PFSK-1 (cell line): ENCODE measurements at regions not wholly inside any gene's neighbourhood (a gene's known extent, or its start where the extent isn't known, plus 50 kb on each side); places are given as distances from the start of the nearest gene placed in this dataset.

Experiments used
- FOXP2 ChIP-seq: optimal IDR thresholded peaks from 2 replicates; pipeline ENCODE3; 2011; ENCODE audit warnings: borderline replicate concordance, control low read depth, inconsistent platforms; ENCODE audit not compliant: insufficient read depth; ENCODE audit errors: extremely low read length, extremely low read depth
- POLR2AphosphoS5 ChIP-seq: IDR thresholded peaks from 2 replicates; pipeline ENCODE4 v1.6.1; 2012; ENCODE audit warnings: low read depth, mild to moderate bottlenecking, control low read depth, low read length, moderate library complexity
- REST ChIP-seq, 2 experiments: IDR thresholded peaks; 2 replicates each; pipeline versions ENCODE4 v1.6.1 to v1.8.0; 2011 to 2012; ENCODE audit warnings: low read depth in 2 of 2, low read length in 2 of 2, control low read depth in 1 of 2, inconsistent platforms in 1 of 2, mild to moderate bottlenecking in 1 of 2, moderate library complexity in 1 of 2; ENCODE audit not compliant: insufficient read depth in 1 of 2
- SIN3A ChIP-seq: IDR thresholded peaks from 2 replicates; pipeline ENCODE4 v1.6.1; 2012; ENCODE audit warnings: mild to moderate bottlenecking, low read length, moderate library complexity, borderline replicate concordance; ENCODE audit not compliant: insufficient read depth
- TAF1 ChIP-seq: IDR thresholded peaks from 2 replicates; pipeline ENCODE4 v1.6.1; 2012; ENCODE audit warnings: low read length, control low read depth, borderline replicate concordance; ENCODE audit not compliant: insufficient read depth

DNA sequence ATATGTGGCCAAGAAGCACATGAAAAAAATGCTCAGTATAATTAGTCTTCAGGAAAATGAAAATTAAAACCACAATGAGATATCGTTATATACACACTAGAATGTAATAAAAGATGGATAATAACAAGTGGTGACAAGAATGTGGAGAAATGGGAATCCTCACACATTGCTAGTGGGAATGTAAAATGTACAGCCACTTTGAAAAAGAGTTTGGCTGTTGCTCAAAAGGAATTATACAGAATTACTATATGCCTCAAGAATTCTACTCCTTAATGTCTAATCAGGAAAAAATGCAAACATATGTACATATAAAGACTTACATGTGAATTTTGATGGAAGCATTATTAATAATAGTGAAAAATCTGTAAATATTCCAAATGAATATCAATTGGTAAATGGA, 102.2 kb downstream of the SPCS3 start:
- TF ChIP-seq FOXP2 (no peak), SIN3A (no peak), TAF1 (no peak), POLR2AphosphoS5 (no peak), REST (IDR thresholded peaks at IDR 0.05; ENCODE audit: insufficient read depth in 1 of 2, low read depth in 2 of 2, low read length in 2 of 2) (no peak)

DNA sequence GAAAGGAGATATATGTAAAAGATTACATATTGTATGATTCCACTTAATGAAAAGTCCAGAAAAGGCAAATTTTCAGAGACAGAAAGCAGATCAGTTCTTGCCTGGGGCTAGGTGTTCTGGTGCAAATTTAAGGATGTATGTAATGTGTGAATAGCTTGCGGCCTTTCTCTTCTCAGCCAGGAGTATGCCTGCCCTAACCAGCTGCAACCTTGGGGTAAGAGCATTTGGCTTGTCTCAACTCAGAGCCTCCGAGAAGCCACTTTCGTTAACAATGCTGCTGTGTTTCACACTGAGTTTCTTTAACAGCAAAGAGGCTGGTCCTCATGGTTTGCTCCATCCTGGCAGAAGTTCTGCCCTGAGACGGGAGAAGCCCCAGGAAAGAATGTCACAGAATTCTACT, 102.7 kb downstream of the SPCS3 start:
- TF ChIP-seq SIN3A: no peak
- TF ChIP-seq FOXP2: no peak
- no peak for TF ChIP-seq TAF1
- TF ChIP-seq POLR2AphosphoS5: no peak
- no peak for TF ChIP-seq REST (IDR thresholded peaks at IDR 0.05; ENCODE audit: insufficient read depth in 1 of 2, low read depth in 2 of 2, low read length in 2 of 2)

DNA sequence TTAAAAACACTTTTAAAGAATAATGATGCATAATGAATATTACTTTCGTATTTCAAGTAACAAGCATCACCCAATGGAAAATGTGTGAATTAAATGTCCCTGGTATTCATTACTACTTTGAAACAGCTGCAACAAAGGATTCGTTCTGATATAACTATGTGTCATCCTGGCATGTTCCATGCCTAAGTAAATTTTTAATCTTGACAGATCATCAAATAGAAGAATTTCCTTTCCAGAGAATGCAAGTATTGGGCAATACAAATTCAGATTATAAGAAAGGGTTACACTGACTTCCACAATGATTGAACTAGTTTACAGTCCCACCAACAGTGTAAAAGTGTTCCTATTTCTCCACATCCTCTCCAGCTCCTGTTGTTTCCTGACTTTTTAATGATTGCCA, 105.3 kb downstream of the SPCS3 start:
- TF ChIP-seq POLR2AphosphoS5 (no peak), FOXP2 (no peak), REST (IDR thresholded peaks at IDR 0.05; ENCODE audit: insufficient read depth in 1 of 2, low read depth in 2 of 2, low read length in 2 of 2) (no peak), SIN3A (no peak), TAF1 (no peak)

DNA sequence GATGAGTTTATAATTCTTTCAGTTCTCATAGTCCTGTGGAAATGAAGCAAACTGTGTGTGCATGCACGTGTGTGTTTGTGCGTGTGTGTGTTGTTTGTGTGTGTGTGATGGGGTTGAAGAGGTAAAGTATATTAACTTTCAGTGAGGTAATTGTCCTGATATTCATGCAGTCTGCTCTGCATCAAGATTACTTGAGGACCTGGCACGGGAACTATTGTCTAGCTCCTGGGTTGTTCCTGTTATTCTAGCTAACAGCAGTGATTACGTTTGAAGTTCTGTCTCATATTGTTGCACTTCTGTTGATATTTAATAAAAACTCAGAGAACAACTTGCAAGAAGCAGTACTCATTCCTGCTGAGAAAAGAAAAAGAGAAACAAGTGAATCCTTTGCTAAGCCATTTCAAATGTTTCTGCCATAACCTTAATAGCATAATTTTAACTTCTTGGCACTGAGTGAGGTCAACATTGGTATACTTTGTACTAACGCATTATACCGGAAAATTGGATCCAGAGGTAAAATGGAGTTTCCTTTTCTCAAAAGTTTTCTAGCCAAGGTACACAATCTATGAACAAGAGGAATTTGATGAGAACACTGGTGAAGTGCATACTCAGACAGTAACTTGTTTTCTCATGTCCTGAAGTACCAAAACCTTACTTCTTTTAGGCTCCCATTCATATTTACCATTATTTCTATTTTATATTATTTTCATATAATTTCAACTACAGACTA, 113.2 kb downstream of the SPCS3 start:
- TF ChIP-seq REST (IDR thresholded peaks at IDR 0.05; ENCODE audit: insufficient read depth in 1 of 2, low read depth in 2 of 2, low read length in 2 of 2) (no peak), SIN3A (no peak), FOXP2 (no peak), POLR2AphosphoS5 (no peak), TAF1 (no peak)
